ENCODE measurements at regions not wholly inside any gene's neighbourhood (a gene's known extent, or its start where the extent isn't known, plus 50 kb on each side); places are given as distances from the start of the nearest gene placed in this dataset.

GRCh38 chr5:116942622-116943021 is 368.0 kb upstream of the SEMA6A start:
- TF ChIP-seq EP300 (IDR thresholded peaks at IDR 0.05; ENCODE audit: borderline replicate concordance in 1 of 2, control insufficient read depth in 1 of 2, low read depth in 2 of 2, low read length in 2 of 2) (no peak), ZNF592 (IDR thresholded peaks at IDR 0.05) (no peak), CBFB (IDR thresholded peaks at IDR 0.05; ENCODE audit: low read depth) (no peak), NFXL1 (IDR thresholded peaks at IDR 0.05; ENCODE audit: borderline replicate concordance) (no peak), ZNF217 (IDR thresholded peaks at IDR 0.05) (no peak), TAF1 (IDR thresholded peaks at IDR 0.05; ENCODE audit: borderline replicate concordance, low read depth, low read length) (no peak), MAX (IDR thresholded peaks at IDR 0.05; ENCODE audit: low read depth, low read length) (no peak)

Data from GM12878 (cell line).